HG02884 (cell line): ENCODE measurements at regions not wholly inside any gene's neighbourhood (a gene's known extent, or its start where the extent isn't known, plus 50 kb on each side); places are given as distances from the start of the nearest gene placed in this dataset.
"Not testable (repeated sequence)": the region's sequence is repeated elsewhere in the genome, so short reads cannot be mapped to it uniquely, and the experiment has no call there.

Experiments
- ATAC-seq: cut with Tn5 transposase; IDR thresholded peaks from one replicate; pipeline ENCODE4 v1.9.1; 2021; ENCODE audit warnings: mild to moderate bottlenecking, moderate library complexity; ENCODE audit not compliant: unreplicated experiment

DNA sequence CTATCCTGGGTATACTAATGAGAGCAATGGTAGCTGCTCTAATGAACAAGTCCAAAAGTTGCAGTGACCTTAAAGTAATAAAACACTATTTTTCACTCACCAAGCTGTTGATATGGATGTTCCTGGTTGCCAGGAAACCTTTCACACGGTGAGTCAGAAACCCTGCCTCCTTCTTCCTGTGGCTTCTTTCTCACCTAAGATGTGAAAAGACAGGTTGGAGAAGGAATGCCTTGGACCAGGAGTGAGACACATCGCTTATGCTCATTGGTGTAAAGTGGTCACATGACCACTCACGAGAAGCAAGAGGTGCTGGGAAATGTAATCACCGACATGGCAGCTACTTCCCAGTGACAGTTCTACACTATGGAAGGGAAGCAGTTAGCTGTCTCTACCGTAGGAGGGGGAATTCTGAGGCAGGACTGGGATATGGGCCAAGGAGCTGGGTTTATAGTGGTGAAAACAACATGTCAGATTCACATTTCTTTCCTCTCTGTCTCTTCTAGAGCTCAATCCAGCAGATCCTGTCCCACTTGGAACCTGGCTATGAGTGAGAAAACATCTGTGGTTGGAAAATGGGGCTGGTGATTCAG is 320.4 kb upstream of the KLF4 start:
- ATAC-seq, result no peak

DNA sequence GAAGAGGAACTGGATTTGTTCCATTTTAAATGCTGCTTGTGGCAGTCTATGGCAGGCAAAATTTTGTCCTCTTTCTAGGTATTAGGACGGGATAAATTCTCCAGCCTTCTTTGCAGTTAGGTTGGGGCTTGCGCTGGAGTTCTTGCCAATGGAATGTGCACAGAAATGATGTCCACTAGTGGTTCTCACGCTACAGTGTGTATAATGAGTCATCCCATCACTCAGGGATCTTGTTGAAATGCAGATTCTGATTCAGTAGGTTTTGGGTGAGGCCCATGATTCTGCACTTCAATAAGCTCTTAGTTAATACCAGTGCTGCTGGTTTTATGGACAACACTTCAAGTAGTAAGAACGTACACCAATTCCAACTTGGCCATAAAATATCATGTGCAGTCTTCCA is 317.6 kb upstream of the KLF4 start:
- ATAC-seq, result no peak

DNA sequence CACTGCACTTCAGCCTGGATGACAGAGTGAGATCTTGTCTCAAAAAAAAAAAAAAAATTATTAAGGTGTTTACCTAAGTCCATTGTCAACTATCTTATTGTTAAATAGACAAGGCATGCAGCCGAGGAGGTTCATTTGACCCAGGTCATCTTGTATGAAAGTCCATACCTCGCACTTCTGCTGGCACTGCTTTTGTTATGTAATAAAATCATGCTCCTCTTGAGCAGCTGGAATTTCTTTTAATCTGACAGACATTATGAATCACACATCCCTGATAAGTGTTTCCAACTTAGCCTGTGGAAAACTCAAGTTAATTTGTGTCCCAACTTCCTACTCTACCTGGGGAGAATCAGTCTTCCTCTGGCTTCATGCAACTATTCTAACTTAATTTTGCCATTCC is 315.6 kb upstream of the KLF4 start:
- no peak for ATAC-seq

DNA sequence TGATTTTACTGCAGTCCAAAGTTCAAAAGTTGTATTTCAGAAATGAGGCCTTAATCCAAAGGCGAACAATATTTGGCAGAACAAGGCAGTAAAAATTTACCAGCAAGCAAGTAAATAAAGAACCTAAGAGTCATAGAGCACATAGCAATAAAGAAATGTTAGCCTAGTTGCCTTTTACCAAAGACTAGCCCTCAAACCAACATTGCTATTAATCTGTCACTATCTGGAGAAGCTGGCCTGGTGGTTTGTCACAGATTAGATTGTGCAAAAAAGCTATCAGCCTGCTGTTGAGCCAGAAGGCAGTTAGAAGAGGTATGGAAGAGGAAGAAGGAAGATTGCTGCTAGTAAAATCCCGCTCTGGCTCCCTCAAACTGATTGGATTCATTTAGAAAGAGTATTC is 304.7 kb upstream of the KLF4 start:
- no peak for ATAC-seq

DNA sequence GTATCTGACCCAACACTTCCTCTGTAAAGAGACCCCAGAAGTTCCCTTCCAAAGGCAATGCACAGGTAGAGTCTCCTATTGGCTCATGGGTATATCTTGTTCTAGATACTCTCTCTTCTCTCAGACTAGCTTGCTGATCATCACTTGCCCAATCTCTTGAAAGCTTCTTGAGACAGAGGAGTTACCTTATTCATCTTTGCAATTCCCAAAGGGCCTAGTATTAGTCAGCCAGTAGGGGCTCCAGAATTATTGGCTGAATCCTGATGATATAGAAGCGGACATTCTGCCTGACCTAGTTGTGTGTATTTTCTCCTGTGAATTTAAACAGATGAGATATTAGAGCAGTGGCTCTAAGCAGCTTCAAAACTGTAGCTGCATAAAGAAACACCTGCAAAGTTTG is 304.0 kb upstream of the KLF4 start:
- no peak for ATAC-seq

DNA sequence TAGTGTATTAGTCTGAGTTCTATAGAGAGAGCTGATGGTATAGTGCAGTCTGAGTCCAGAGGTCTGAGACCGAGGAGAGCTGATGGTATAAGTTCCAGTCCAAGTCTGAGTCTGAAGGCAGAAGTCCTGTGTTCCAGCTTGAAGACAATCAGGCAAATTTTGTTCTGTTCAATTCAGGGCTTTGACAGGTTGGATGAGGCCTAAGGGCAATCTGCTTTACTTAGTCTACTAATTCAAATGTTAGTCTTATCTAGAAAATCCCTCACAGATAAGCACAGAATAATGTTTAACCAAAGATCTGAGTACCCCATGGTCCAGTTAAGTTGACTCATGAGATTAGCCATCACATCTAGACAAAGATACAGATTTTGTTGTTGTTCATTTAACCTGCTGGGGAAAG is 303.0 kb upstream of the KLF4 start:
- no peak for ATAC-seq

DNA sequence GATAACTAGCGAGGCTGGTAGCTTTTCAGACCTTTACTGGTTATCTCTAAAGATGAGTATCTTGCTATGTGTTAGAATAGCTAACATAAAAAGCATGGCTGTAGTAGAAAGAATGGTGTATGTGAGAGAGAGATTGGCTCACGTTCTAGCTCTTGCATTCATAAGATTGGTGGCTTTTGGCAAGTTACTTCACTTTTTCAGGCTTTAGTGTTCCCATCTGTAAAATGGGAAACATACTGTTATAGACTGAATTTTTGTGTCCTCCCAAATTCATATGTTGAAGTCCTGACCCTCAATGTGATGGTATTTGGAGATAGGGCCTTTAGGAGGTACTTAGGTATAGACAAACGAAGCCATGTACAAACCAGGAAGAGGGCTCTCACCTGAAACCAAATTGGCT is 302.4 kb upstream of the KLF4 start:
- no peak for ATAC-seq

DNA sequence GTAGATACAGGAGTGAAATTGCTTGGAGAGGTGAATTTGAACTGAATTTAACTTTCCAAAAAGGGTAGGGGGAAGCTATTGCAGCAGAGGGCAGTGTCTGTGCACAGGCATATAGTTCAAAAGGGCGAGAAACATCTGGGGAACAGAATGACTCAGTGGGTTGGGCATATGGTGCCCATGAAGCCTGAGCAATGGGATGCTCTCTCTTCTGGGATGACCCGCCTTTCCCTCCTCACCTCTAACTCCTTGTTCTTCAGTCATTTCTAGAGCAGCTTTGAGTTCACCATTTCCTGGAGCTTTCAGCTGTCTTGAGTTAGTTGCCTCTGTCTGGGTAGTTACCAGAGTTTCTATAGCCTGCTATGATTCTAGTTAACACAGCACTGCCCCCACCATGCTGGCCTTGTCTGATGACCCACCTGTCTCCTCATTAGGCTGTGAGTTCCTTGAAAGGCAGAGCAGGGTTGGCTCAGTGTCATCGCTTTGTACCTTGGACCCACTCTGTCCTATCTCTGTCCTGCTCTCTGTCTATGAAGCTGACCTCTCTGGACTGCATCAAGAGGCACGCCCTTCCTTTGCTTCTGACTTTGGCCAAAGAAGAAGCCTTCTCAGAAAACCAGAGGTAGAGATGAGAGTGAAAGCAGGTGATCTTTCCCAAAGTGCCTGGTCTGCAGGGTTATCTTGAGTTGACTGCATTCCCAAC is 299.6 kb upstream of the KLF4 start:
- ATAC-seq, result no peak

DNA sequence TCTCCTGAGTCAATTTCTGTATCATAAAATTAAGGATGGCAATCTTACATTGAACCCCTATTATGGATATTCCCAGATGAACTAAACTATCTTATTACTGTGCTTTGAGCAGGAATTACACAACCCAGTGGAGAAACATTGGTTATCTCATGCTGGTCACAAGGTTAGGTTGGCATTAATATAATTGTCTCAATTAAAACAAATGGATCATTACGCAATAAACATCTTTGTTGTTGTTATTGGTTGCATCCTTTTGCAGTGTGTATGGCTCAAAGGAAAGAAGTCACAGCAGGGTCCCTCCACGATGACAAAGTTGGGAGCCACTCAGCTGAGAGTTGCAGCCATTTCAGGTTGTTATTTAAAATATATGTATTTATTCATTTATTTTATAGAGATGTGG is 297.0 kb upstream of the KLF4 start:
- no peak for ATAC-seq

DNA sequence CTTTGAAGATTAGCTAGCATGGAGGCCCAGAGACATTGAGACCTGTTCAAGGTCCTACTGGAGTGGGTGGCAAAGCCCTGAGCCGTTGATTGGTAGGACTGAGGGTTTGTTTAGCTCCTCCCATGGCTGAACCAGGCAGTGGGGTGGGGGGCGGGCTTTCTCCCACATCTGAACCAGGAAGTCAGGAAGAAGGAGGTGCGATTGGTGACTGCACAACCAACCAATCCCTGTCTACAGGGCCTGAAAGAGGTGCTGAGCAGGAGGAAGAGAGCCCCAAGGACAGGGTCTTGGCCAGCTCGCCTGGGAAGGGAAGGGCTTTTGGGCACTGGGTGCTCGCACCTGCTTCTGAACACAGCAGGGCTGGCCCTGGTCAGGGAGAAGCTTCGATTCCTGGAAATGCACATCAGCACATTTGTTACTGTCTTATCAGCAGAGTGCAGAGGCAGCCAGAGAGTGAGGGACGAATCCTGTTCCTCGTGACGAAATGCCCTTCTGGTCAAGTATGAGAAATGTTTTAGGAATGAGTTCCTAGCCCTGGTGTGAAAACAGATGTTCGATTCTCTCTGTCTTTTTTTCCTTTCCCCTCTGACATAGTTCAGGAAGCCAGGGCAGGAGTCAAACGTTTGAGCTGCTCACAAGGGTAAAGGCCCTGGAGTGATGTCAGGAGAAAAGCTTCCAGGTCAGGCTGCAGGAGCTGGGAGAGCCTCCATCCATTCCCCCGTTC is 294.8 kb upstream of the KLF4 start:
- no peak for ATAC-seq

DNA sequence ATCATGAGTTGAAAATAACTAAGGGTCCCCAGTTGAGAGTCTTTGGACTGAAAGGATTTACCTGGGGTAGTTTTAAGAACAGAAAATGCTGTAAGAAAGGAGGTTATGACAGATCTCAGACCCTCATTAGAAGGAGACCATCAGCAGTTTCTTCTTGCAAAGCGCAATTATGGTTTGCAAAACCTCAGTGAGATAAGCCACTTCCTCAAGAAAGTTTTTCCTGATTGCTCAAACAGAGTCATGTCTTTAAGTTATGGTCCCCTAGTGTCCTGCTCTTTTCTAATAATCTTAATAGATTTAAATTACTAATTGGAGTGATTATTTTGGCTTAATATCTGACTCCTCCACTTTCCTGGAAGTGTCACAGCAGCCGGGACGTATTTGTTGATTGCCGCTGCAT is 293.2 kb upstream of the KLF4 start:
- no peak for ATAC-seq

DNA sequence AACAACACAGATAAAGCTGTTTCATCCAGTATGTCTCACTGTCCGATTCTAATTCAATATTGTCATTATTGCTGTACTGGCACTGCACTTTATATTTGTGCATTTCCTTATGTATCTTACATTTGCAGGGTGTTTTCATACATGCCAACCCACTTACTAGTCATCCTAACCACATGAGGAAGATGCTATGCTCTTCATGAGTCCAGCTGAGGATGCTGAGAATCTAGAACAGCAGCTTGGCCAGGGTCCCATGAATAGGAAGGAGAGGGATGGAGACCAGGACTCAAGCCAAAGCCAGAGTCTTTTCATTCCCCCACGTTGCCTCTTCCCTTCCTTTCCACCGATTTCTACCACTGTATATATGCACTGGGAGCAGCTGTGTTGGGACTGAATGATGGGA is 292.8 kb upstream of the KLF4 start:
- ATAC-seq, result no peak

DNA sequence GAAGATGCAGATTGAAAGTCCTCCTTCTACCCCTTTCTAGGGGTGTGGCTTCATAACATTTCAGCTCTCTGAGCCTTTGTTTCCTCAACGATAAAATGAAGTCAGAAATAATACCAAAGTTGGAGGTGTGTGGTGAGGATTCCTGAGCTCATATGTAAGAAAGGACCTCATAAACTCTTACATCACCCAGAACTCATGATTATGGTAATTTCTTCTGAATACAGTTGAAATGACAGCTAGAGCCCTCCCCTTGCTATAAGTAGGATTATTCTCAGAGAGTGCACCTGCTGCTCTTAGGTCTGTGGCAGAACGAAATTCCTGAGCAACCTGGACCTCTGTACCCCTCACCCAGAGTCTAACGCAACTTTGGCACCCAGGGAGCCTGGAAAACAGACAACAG is 291.4 kb upstream of the KLF4 start:
- ATAC-seq, result no peak

DNA sequence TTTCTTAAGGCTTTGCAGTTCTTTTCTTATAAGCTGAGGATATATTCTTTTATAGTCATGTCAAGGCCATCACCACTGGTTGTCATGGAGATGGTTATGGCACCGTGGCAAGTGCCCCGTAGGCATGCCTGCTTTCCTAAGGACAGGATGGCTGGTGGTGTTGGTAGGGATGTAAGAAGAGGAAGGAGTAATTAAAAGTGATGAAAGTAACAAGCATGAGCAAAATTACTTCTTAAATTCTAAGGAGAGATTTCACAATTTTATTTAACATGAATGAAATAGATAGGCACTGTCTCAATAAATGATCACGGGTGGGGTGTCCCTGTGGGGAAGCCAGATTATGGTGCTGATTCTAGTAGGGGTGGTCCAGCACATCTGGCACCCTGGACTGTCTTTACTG is 290.2 kb upstream of the KLF4 start:
- ATAC-seq, result no peak

DNA sequence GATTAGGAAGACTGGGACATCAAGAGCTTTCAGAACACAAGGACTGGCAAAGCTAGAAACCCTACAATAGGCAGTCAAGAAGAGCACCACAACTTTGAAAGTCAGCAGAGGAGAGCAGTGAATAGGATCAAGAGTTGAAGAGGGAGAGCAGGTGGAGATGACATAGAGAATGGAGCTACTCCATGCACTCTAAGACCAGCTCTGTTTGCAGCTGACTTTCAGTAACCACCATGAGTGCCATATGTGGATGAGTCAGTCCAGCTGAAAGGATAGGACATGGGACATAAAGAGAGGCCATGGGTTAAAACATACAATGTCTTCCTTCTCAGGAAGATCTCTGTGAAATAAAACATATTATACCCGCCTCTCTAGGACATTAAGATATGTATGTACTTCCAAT is 289.1 kb upstream of the KLF4 start:
- ATAC-seq, result no peak

DNA sequence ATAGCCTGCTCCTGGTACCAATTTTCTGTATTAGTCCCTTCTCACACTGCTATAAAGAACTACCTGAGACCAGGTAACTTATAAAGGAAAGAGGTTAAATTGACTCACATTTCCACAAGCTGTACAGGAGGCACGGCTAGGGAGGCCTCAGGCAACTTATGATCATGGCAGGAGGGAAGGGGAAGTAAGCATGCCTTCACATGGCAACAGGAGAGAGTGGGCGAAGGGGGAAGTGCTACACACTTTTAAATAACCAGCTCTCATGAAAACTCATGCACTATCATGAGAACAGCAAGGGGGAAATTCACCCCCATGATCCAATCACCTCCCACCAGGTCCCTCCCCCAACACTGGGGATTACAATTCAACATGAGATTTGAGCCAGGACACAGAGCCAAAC is 284.5 kb upstream of the KLF4 start:
- ATAC-seq, result not testable (repeated sequence)

DNA sequence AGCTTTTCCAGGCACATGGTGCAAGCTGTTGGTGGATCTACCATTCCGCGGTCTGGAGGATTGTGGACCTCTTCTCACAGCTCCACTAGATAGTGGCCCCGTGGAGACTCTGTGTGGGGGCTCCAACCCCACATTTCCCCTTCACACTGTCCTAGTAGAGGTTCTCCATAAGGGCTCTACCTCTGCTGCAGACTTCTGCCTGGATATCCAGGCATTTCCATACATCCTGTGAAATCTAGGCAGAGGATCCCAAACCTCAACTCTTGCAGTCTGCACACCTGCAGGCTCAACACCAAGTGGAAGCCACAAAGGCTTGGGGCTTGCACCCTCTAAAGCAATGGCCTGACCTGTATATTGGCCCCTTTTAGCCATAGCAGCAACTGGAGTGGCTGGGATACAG is 283.4 kb upstream of the KLF4 start:
- ATAC-seq, result no peak

DNA sequence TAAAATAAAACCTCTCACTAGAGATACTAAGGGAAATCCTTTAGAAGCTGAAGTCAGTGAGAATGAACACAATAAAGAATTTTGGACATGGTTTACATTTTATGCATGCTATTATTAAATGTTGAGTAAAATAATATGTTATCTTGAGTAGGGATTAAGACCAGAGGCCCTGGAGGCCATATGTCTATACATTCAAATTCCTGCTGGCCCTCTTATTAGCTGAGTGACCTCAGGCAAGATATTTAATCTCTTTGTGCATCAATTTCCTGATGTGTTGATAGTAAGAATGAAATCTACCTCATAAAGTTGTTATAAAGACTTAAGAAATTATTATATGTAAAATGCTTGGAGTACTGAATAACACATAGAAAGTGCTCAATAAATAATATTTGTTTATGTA is 281.1 kb upstream of the KLF4 start:
- ATAC-seq, result no peak

DNA sequence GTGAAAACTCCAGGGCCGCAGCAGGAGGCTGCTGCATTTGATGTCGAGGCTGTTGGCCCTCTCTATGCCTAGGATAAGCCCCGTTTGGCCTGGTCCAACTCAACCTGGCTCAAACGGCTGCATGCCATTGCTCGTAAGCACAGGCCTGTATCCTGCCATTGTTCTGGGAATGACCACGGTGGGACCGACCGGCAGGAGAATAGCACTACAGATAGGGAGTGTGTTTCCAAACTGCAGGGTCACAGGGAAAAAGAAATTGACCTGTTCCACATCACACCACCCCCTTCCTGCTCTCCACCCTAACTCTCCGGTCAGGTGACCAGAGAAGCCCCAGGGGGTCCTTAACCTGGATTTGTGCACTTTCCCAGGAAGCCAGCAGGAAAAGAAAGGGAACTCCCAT is 278.7 kb upstream of the KLF4 start:
- ATAC-seq, result no peak

DNA sequence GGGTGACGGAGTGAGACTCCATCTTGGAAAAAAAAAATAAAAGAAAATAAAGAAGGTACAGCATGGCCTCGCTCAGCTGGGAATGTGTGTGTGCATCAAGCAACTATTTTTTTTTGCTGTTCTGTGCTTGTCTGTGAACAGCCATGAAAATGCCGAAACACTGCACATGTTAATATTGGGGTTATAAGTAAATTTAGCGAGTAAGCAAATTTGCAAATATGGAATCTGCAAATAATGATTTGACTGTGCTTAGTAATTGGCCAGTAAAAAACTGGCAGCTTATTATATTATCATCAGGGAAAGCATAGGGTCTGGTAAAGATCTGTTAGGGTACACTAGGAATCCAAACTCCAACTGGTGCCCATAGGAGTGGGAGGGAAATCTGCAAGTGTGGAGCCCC is 278.1 kb upstream of the KLF4 start:
- ATAC-seq, result no peak

DNA sequence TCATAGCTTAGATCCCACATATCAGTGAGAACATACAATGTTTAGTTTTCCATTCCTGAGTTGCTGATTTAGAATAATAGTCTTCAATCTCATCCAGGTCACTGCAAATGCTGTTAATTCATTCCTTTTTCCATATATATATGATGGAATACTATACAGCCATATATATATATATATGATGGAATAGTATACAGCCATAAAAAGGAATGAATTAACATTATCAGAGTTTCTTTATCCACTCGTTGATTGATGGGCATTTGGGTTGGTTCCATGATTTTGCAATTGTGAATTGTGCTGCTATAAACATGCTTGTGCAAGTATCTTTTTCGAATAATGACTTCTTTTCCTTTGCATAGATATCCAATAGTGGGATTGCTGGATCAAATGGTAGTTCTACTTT is 273.9 kb upstream of the KLF4 start:
- not testable (repeated sequence) for ATAC-seq

DNA sequence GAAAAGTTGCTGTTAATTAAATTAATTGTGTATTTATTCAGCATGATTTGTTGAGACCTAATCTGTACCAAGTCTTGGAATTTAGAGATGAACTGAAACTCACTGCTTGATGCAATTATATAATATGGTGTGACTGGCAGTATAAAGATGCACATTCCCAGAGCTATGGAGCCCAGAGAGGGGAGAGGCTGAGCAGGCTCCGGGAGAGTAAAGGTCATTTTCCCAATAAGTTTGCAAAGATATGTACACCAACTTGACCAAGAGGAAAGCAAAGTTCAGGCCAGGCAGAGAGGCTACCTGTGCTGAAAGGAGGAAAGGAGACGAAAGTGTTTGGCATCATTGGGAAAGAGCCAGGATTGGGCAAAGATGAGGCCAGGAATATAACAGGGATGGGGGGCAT is 271.7 kb upstream of the KLF4 start:
- ATAC-seq, result no peak
